HEK293T (cell line): ENCODE measurements at regions not wholly inside any gene's neighbourhood (a gene's known extent, or its start where the extent isn't known, plus 50 kb on each side); places are given as distances from the start of the nearest gene placed in this dataset.

ENCODE experiments used
- CTCF ChIA-PET: fragments of 350-600 bp; formaldehyde crosslinking; extraction: SDS; loops from one replicate; lab custom pipeline; 2021; ENCODE audit warnings: antibody characterized with exemption, inconsistent platforms; lab: Yijun Ruan, JAX
- POLR2A ChIA-PET: fragments of 350-600 bp; formaldehyde crosslinking; extraction: SDS; loops from one replicate; lab custom pipeline; 2020; ENCODE audit warnings: antibody characterized with exemption, inconsistent platforms; lab: Yijun Ruan, JAX
- DNase-seq: peaks from one replicate; pipeline ENCODE4 v3.0.0; 2012; ENCODE audit warnings: mixed read lengths; ENCODE audit errors: extremely low spot score
- ARNT ChIP-seq: fragments of 450-650 bp; IDR thresholded peaks from 2 replicates; pipeline ENCODE4 v1.6.1; 2017; ENCODE audit warnings: mild to moderate bottlenecking
- BHLHE40 ChIP-seq: fragments of 450-650 bp; IDR thresholded peaks from 2 replicates; pipeline ENCODE4 v1.6.1; 2016; ENCODE audit warnings: mild to moderate bottlenecking, moderate library complexity, borderline replicate concordance
- CTBP1 ChIP-seq: fragments of 450-650 bp; IDR thresholded peaks from 2 replicates; pipeline ENCODE4 v1.6.1; 2016; ENCODE audit warnings: borderline replicate concordance
- ELF4 ChIP-seq: fragments of 450-650 bp; IDR thresholded peaks from 2 replicates; pipeline ENCODE4 v1.6.1; 2017; ENCODE audit warnings: antibody characterized with exemption
- FOXA1 ChIP-seq: fragments of 450-650 bp; IDR thresholded peaks from 2 replicates; pipeline ENCODE4 v1.6.1; 2016; ENCODE audit warnings: mild to moderate bottlenecking
- FOXK2 ChIP-seq: fragments of 450-650 bp; IDR thresholded peaks from 2 replicates; pipeline ENCODE4 v1.6.1; 2016; ENCODE audit warnings: mild to moderate bottlenecking
- FOXM1 ChIP-seq: fragments of 450-650 bp; IDR thresholded peaks from 2 replicates; pipeline ENCODE4 v1.6.1; 2017; ENCODE audit warnings: mild to moderate bottlenecking, borderline replicate concordance
- HDGF ChIP-seq: fragments of 450-650 bp; IDR thresholded peaks from 2 replicates; pipeline ENCODE4 v1.6.1; 2017; ENCODE audit warnings: antibody characterized with exemption, borderline replicate concordance
- L3MBTL2 ChIP-seq: fragments of 450-650 bp; conservative IDR thresholded peaks from 2 replicates; pipeline ENCODE4 v1.6.1; 2016; ENCODE audit warnings: mild to moderate bottlenecking
- LEF1 ChIP-seq: fragments of 450-650 bp; IDR thresholded peaks from 2 replicates; pipeline ENCODE4 v1.6.1; 2017; ENCODE audit warnings: mild to moderate bottlenecking, borderline replicate concordance
- NFRKB ChIP-seq: fragments of 450-650 bp; IDR thresholded peaks from 2 replicates; pipeline ENCODE4 v1.6.1; 2016; ENCODE audit warnings: mild to moderate bottlenecking, moderate library complexity
- PKNOX1 ChIP-seq: fragments of 450-650 bp; IDR thresholded peaks from 2 replicates; pipeline ENCODE4 v1.6.1; 2016
- SP1 ChIP-seq: fragments of 450-650 bp; IDR thresholded peaks from 2 replicates; pipeline ENCODE4 v1.6.1; 2017
- SUZ12 ChIP-seq: fragments of 450-650 bp; IDR thresholded peaks from 2 replicates; pipeline ENCODE4 v1.6.1; 2016; ENCODE audit warnings: mild to moderate bottlenecking
- TARDBP ChIP-seq: fragments of 450-650 bp; IDR thresholded peaks from 2 replicates; pipeline ENCODE4 v1.6.1; 2016
- ZNF384 ChIP-seq: fragments of 450-650 bp; IDR thresholded peaks from 2 replicates; pipeline ENCODE4 v1.6.1; 2016

DNA sequence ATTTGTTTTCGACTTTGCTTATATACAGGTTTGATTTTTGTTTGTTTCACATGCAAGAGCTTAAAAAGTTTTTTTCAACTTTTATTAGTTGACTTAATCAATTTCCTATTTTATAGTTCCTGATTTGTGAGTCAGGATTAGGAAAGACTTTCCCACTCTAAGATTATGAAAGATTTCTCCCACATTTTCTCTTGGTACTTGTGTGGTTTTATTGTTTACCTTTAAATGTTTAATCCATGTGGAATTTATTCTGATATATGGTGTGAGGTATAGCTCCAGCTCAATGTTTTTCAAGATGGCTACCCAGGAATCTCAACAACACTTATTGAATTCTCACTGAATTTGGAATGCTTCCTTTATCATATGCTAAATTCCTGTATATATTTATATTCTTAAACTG, 117.8 kb upstream of the LGALSL start:
- DNase-seq = no peak
- CTCF ChIA-PET = no interaction called here
- TF ChIP-seq FOXK2 (no peak), FOXM1 (no peak), CTBP1 (no peak), L3MBTL2 (no peak), ELF4 (no peak), FOXA1 (no peak), HDGF (no peak), PKNOX1 (no peak), ZNF384 (no peak), ARNT (no peak), TARDBP (no peak), SUZ12 (no peak), LEF1 (no peak)
- POLR2A ChIA-PET = no interaction called here

DNA sequence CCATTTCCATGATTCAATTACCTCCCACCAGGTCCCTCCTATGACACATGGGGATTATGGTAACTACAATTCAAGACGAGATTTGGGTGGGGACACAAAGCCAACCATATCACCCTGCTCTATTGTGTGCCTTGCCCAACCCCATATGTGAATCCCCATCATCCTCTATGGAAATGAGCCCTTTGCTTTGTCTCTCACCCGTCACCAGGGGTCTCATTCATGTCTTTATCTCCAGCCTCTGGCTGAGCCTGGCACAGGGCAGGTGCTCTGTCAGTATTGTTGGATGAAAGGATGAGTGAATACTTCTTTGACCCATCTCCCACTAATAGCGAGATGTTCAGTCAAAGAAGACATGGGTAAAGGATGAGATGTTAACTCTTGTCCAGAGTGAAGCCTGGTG, 116.6 kb upstream of the LGALSL start:
- no peak for TF ChIP-seq NFRKB
- TF ChIP-seq L3MBTL2 = no peak
- TF ChIP-seq PKNOX1 = no peak
- no peak for TF ChIP-seq LEF1
- POLR2A ChIA-PET = no interaction called here
- CTCF ChIA-PET = interaction anchor here (0.7 kb wide), 1 partner anchor 89 kb away, joined by 5 read pairs; no protein-coding TSS in a partner anchor
- DNase-seq = no peak

- ChIA-PET CTCF (no interaction called here), POLR2A (no interaction called here)
Measured at GRCh38 chr2:64338108-64338507, 115.9 kb upstream of the LGALSL start.

DNA sequence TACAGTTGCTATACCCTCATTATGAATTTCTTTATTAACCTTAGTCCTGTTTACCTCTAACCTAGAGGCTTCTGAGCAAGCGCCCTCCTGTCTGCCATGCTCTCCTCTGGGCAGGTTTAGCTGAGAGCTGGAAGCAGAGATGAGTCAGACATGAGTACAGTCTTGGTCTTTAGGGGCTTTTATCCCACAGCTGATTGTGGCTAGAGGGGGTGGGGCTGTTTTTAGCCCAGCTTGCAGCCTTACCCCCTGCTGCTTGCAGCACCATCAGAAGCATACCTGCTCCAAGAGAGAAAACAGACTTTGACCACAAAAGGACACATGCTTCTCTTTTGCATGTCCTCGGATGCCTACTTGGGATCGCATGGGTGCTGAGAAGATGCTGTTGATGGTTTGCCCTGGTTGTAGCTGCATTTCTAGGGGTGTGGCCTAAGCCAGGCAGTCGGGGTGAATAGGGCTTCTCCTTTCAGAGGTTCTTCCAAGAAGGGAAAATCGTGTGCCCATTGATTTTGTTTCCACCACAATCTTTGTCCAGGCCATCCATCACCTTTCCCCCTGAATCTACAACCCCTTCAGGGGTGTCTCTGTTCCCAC, 115.0 kb upstream of the LGALSL start:
- CTCF ChIA-PET = interaction anchor here (1.4 kb wide), 1 partner anchor 11 kb away, joined by 3 read pairs; no protein-coding TSS in a partner anchor
- no peak for DNase-seq
- no peak for TF ChIP-seq L3MBTL2
- TF ChIP-seq FOXA1 = no peak
- TF ChIP-seq ELF4 = no peak
- no peak for TF ChIP-seq HDGF
- no peak for TF ChIP-seq CTBP1
- no peak for TF ChIP-seq NFRKB
- POLR2A ChIA-PET = no interaction called here

More at GRCh38 chr2:64338108-64338507, 115.9 kb upstream of the LGALSL start:
- TF ChIP-seq HDGF (no peak), FOXM1 (no peak), ELF4 (no peak), L3MBTL2 (no peak), ARNT (no peak), SP1 (no peak), SUZ12 (no peak), FOXA1 (no peak), CTBP1 (no peak), TARDBP (no peak), PKNOX1 (no peak), NFRKB (no peak), LEF1 (no peak), FOXK2 (no peak), BHLHE40 (no peak), ZNF384 (no peak)
- no peak for DNase-seq

- CTCF ChIA-PET = interaction anchor here (2.0 kb wide), 1 partner anchor 10 kb away, joined by 12 read pairs; no protein-coding TSS in a partner anchor
- DNase-seq = no peak
- POLR2A ChIA-PET = no interaction called here
- TF ChIP-seq ZNF384 (no peak), FOXA1 (no peak)
Measured at GRCh38 chr2:64341461-64341860, 112.5 kb upstream of the LGALSL start.

DNA sequence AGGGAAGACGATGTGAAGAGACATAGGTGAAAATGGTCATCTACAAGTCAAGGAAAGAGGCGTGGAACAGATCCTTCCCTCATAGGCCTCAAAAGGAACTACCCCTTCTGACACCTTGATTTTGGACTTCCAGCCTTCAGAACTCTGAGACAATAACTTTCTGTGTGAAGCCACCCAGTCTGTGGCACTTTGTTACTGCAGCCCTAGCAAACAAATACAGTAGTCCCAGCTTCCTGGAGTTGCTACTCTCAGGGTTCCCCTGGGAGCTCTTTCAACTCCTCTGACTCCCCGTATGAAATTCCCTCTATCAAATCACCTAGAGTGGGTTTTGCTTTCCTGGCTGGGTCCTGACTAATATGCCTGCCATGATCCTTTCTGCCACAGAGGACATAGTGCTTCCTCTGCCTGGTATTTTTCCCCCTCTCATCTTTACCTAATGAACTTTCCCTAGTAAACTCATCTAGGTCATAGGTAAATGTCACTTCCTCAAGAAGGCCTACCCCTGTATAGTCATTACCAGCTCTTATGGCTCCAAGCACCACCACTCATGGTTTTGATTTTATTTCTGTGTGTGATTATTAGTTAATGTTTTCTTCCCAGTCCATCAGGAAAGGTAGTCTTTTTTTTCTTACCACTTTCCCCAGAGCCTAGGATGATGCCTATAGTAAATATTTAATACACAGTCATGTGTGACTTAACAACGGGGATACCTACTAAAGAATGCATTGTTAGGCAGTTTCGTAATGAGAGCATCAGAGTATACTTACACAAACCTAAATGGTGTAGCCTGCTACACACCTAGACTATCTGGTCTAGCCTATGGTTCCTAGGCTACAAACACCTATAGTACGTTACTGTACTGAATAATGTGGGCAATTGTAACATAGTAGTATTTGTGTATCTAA, 111.5 kb upstream of the LGALSL start:
- TF ChIP-seq ELF4 (no peak), SUZ12 (no peak), FOXK2 (no peak), TARDBP (no peak), LEF1 (no peak), NFRKB (no peak), ARNT (no peak), L3MBTL2 (no peak), SP1 (no peak), CTBP1 (no peak), ZNF384 (no peak), PKNOX1 (no peak)
- no peak for DNase-seq
- CTCF ChIA-PET = interaction anchor here (0.6 kb wide), 1 partner anchor 146 kb away, joined by 3 read pairs; no protein-coding TSS in a partner anchor
- POLR2A ChIA-PET = no interaction called here
